ENCODE measurements at regions not wholly inside any gene's neighbourhood (a gene's known extent, or its start where the extent isn't known, plus 50 kb on each side); places are given as distances from the start of the nearest gene placed in this dataset.
A peak's percentile ranks its signal among the peaks of the same experiment; 100 is the strongest.

DNA sequence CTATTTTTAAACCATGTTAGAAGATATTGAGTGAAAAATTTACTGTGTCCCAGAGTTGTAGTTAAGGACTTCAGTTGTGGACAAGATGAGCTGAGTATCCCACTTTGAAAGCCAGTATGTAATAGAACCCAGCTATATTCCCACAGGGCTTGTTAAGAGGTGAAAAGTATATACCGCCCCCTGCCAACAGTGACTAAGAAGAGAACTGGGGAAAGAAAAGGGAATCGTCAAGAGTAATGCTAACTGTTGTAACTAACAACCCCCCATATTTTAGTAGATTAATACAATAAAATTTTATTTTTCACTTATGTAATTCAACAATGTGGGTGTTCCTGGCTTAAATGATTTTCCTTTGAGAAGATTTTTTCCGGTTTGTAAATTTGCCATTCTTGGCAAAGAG is 250.4 kb upstream of the GIMD1 start:
- Mint-ChIP-seq H3K9me3 (peaks cover 5% of the 10 kb centered on the region), H3K27me3 (no peaks in the 10 kb centered on the region), H3K36me3 (no peaks in the 10 kb centered on the region), H3K4me3 (no peak overlapping the region), H3K27ac (no peak overlapping the region), H3K4me1 (ENCODE audit: low read depth in 2 of 2) (no peaks in the 10 kb centered on the region)
- ATAC-seq (no peak), DNase-seq (ENCODE audit: low spot score) (no peak)

- H3K27ac Mint-ChIP-seq: no peak overlapping the region
- peaks cover 16% of the 10 kb centered on the region for H3K9me3 Mint-ChIP-seq
- no peaks in the 10 kb centered on the region for H3K27me3 Mint-ChIP-seq
- peaks cover 4% of the 10 kb centered on the region for H3K36me3 Mint-ChIP-seq
- no peak overlapping the region for H3K4me3 Mint-ChIP-seq
- no peak for ATAC-seq
- DNase-seq (ENCODE audit: low spot score): no peak
- no peaks in the 10 kb centered on the region for H3K4me1 Mint-ChIP-seq (ENCODE audit: low read depth in 2 of 2)
Observed at GRCh38 chr4:106615961-106616360, 247.4 kb upstream of the GIMD1 start.

DNA sequence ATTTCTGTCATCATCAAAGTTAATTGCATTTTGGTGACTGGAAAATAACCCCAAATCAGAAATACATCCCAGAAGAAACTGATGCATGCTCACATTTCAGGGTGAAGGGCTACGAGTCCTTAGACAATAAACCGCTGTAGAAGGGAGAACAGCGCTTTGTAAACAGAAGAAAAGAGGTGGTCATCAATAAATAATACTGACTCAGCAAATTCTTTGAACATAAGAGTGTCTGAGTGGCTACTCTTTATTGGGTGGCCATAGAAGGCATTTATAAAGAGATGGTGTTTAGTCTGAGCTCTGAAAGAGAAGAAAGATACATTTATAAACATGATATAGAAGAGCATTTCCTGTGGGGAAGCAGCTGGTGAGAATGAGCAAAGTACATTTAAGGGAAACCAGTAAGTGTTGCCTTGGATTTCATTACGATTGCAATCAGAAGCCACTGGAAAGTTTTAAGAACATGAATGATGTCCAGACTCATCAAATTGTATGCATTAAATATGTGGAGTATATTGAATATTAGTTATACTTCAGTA is 246.9 kb upstream of the GIMD1 start:
- no peaks in the 10 kb centered on the region for H3K4me1 Mint-ChIP-seq (ENCODE audit: low read depth in 2 of 2)
- no peak overlapping the region for H3K27ac Mint-ChIP-seq

DNA sequence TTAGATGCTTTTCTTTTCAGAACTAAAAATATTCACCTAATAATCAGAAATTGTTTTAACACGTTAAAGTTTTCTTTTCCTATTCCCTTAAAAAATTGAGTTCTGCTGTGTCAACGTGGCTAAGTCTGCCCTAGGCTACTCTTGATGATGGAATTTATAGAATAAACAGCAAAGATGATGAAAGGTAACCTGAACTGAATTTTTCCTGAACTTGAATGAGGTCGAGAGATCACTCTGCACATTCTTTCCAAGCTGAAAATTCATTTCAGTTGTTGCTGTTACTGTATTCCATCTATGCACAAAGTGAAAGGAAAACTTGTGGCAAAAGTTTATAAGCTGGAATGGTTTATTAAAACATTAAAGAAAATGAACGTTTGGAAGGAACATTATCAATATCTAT is 245.9 kb upstream of the GIMD1 start:
- Mint-ChIP-seq H3K27me3 (no peaks in the 10 kb centered on the region), H3K4me1 (ENCODE audit: low read depth in 2 of 2) (no peaks in the 10 kb centered on the region), H3K27ac (no peak overlapping the region), H3K4me3 (no peak overlapping the region), H3K36me3 (peaks cover 4% of the 10 kb centered on the region), H3K9me3 (peaks cover 17% of the 10 kb centered on the region)
- no peak for DNase-seq (ENCODE audit: low spot score)
- no peak for ATAC-seq

More for the DNA sequence above, 246.9 kb upstream of the GIMD1 start:
- Mint-ChIP-seq H3K36me3 (peaks cover 4% of the 10 kb centered on the region), H3K27me3 (no peaks in the 10 kb centered on the region), H3K4me3 (no peak overlapping the region), H3K9me3 (peaks cover 17% of the 10 kb centered on the region)
- DNase-seq (ENCODE audit: low spot score) (no peak), ATAC-seq (no peak)

DNA sequence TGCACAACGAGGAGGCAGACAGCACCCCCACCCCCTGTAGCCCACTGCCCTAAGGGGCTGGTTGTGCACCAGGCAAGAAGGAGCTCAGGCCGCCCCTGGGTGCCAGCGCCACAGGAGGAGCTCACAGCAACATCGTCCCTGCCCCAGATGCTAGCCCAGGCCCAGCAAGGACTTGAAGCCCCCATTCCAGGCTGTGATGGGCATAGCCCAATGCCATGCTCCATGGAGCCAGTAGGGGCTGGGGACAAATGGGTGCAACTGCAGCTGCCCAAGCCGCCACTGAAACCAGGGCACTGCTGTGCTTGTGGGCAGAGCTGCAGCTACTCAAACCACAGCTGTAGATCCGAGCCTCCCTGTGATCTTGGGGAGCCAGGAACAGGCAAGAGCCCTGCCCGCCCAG is 241.3 kb upstream of the GIMD1 start:
- Mint-ChIP-seq H3K4me3 (no peak overlapping the region), H3K27me3 (no peaks in the 10 kb centered on the region), H3K27ac (no peak overlapping the region), H3K36me3 (peaks cover 4% of the 10 kb centered on the region), H3K4me1 (ENCODE audit: low read depth in 2 of 2) (no peaks in the 10 kb centered on the region), H3K9me3 (peaks cover 15% of the 10 kb centered on the region)
- ATAC-seq (peak in 1 of 2 donors; percentile 32), DNase-seq (ENCODE audit: low spot score) (no peak)

GRCh38 chr4:106607558-106607957 is 239.0 kb upstream of the GIMD1 start:
- H3K27ac Mint-ChIP-seq: no peak overlapping the region
- peaks cover 12% of the 10 kb centered on the region for H3K9me3 Mint-ChIP-seq
- H3K4me1 Mint-ChIP-seq (ENCODE audit: low read depth in 2 of 2): no peaks in the 10 kb centered on the region
- no peaks in the 10 kb centered on the region for H3K27me3 Mint-ChIP-seq
- no peaks in the 10 kb centered on the region for H3K36me3 Mint-ChIP-seq
- no peak overlapping the region for H3K4me3 Mint-ChIP-seq
- DNase-seq (ENCODE audit: low spot score) (no peak), ATAC-seq (no peak)

DNA sequence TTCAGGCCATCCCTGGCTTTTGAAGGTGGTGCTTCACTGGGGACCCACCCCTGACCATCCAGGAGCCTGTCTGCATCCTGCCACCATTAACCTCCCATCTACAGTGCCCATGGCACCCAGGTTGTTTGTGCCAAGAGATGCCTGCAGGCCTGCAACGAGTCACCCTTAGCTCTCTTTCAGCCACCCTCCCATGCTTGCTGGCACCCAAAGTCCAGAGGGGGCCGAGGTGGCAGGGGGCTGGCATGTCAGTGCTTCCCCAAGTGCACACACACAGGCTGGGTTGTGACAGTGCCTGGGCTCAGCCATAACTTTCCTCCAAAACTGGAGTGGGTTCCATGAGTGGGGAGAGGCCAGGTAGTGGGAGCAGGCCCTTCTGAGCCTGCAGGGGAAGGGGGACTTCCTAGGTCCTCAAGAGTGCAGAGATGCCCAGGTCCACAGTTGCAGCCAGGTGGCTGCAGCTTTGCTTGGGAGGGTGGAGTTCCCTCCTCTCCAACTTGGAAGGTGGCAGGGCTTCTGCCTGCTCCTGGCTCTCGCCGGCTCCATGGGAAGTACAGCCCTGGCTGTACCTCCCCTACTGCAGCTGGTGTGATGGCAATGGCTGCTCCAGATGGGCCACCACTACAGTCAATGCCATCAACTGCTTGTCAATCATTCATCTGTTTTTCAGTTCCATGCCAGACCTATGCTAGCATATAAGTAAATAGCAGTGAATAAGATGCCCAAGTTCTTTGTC is 235.9 kb upstream of the GIMD1 start:
- Mint-ChIP-seq H3K27ac (no peak overlapping the region), H3K36me3 (no peaks in the 10 kb centered on the region), H3K4me1 (ENCODE audit: low read depth in 2 of 2) (no peaks in the 10 kb centered on the region), H3K9me3 (peaks cover 4% of the 10 kb centered on the region), H3K4me3 (no peak overlapping the region), H3K27me3 (no peaks in the 10 kb centered on the region)
- ATAC-seq: no peak
- DNase-seq (ENCODE audit: low spot score): no peak

DNA sequence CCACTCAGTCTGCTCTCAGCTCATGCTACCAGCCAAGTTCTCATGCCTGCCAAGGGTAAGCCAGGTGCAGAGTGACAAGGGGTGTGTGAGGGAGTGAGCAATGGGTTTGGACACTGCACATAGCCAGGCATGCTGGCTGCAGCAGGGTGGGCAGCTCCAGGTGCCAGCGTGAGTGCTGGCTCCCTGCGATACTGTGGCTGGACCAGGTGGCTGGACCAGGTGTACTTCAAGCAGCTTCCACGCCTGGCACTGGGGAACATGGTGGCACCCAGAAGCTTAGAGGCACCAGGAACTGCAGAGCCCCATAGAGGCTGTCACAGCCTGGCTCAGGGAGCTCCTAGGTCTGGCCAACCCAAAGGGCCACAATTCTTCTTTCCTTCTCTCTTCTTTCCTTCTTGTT is 234.9 kb upstream of the GIMD1 start:
- H3K9me3 Mint-ChIP-seq: peaks cover 4% of the 10 kb centered on the region
- H3K4me1 Mint-ChIP-seq (ENCODE audit: low read depth in 2 of 2): no peaks in the 10 kb centered on the region
- no peak overlapping the region for H3K27ac Mint-ChIP-seq
- peak in 1 of 2 donors; percentile 38 for ATAC-seq
- no peak for DNase-seq (ENCODE audit: low spot score)
- no peak overlapping the region for H3K4me3 Mint-ChIP-seq
- H3K27me3 Mint-ChIP-seq: no peaks in the 10 kb centered on the region
- no peaks in the 10 kb centered on the region for H3K36me3 Mint-ChIP-seq

- DNase-seq (ENCODE audit: low spot score) (no peak), ATAC-seq (no peak)
- Mint-ChIP-seq H3K4me3 (no peak overlapping the region), H3K9me3 (peaks cover 4% of the 10 kb centered on the region), H3K4me1 (ENCODE audit: low read depth in 2 of 2) (no peaks in the 10 kb centered on the region), H3K27ac (no peak overlapping the region), H3K36me3 (no peaks in the 10 kb centered on the region), H3K27me3 (no peaks in the 10 kb centered on the region)
Observed at GRCh38 chr4:106602711-106603110, 234.1 kb upstream of the GIMD1 start.

DNA sequence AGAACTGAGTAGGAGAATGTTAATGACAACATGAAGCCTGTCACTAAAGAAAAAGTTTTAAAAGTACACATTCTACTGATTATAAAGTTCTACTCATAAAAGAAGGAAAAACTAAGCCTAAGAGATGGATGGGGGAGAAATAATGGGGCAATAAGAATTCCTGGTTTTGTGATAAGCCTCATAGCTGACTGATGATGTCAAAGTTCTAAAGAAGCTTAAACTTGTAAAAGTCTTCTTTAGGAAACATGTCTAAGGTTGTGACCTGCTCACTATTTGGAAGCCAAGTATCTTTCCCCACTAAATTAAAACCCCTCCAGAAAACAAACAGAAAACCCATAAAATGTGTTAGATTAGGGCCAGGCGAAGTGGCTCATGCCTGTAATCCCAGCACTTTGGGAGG is 232.9 kb upstream of the GIMD1 start:
- no peaks in the 10 kb centered on the region for H3K36me3 Mint-ChIP-seq
- H3K27ac Mint-ChIP-seq: no peak overlapping the region
- no peak overlapping the region for H3K4me3 Mint-ChIP-seq
- DNase-seq (ENCODE audit: low spot score) (no peak), ATAC-seq (no peak)
- no peaks in the 10 kb centered on the region for H3K4me1 Mint-ChIP-seq (ENCODE audit: low read depth in 2 of 2)
- H3K9me3 Mint-ChIP-seq: no peaks in the 10 kb centered on the region
- H3K27me3 Mint-ChIP-seq: no peaks in the 10 kb centered on the region

- no peak for ATAC-seq
- DNase-seq (ENCODE audit: low spot score): no peak
- H3K4me3 Mint-ChIP-seq: no peak overlapping the region
- no peaks in the 10 kb centered on the region for H3K4me1 Mint-ChIP-seq (ENCODE audit: low read depth in 2 of 2)
- no peaks in the 10 kb centered on the region for H3K9me3 Mint-ChIP-seq
- H3K27me3 Mint-ChIP-seq: no peaks in the 10 kb centered on the region
- H3K36me3 Mint-ChIP-seq: no peaks in the 10 kb centered on the region
- no peak overlapping the region for H3K27ac Mint-ChIP-seq
Observed at GRCh38 chr4:106595906-106596305, 227.3 kb upstream of the GIMD1 start.

- no peak for DNase-seq (ENCODE audit: low spot score)
- H3K4me1 Mint-ChIP-seq (ENCODE audit: low read depth in 2 of 2): no peaks in the 10 kb centered on the region
- H3K4me3 Mint-ChIP-seq: no peak overlapping the region
- H3K9me3 Mint-ChIP-seq: peaks cover 5% of the 10 kb centered on the region
- H3K27me3 Mint-ChIP-seq: no peaks in the 10 kb centered on the region
- no peak overlapping the region for H3K27ac Mint-ChIP-seq
- H3K36me3 Mint-ChIP-seq: no peaks in the 10 kb centered on the region
- ATAC-seq: no peak
Observed at GRCh38 chr4:106594291-106594952, 225.8 kb upstream of the GIMD1 start.

DNA sequence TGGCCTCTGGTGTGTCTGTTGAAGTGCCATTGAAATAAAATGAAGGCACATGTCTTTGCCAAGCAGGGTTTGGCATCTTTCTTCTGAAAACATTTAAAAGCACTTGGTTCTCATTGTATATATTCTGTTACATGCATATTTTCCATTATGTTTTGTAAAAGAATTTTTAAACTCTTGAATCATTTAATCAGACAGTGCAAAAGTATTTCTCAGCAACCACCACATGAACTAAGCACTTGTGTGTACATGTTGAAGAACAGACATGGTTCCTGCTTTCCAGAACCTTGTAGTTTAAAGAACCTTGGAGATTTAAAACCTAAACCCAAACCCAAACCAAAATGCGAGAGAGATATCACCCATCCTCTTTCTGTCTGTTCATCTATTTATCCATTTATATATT is 220.3 kb upstream of the GIMD1 start:
- ATAC-seq (no peak), DNase-seq (ENCODE audit: low spot score) (no peak)
- Mint-ChIP-seq H3K4me3 (no peak overlapping the region), H3K9me3 (peaks cover 5% of the 10 kb centered on the region), H3K4me1 (ENCODE audit: low read depth in 2 of 2) (no peaks in the 10 kb centered on the region), H3K27ac (no peak overlapping the region), H3K27me3 (no peaks in the 10 kb centered on the region), H3K36me3 (no peaks in the 10 kb centered on the region)

DNA sequence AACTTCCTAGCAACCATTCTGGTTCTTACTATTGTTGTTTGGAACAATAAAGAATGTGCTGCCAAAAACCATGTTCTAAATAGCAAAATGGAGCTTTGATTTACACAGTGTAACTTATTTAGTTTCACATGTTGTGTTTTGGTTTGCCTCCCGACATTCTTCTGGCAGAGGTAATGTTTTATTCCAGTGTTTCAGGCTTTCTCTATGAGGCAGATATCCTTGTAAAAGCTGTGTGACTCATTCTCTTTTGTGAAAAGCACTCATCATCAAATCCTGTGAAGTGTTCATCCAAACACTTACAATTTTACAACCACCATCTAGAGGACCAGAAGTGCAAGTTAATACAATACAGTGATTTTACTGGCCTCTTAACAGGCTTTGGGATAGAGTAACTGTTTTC is 219.0 kb upstream of the GIMD1 start:
- H3K9me3 Mint-ChIP-seq: peaks cover 5% of the 10 kb centered on the region
- ATAC-seq: no peak
- H3K27me3 Mint-ChIP-seq: no peaks in the 10 kb centered on the region
- peaks cover 4% of the 10 kb centered on the region for H3K36me3 Mint-ChIP-seq
- no peak overlapping the region for H3K4me3 Mint-ChIP-seq
- DNase-seq (ENCODE audit: low spot score): no peak
- no peak overlapping the region for H3K27ac Mint-ChIP-seq
- H3K4me1 Mint-ChIP-seq (ENCODE audit: low read depth in 2 of 2): no peaks in the 10 kb centered on the region
